HG03520 (cell line): ENCODE measurements at regions not wholly inside any gene's neighbourhood (a gene's known extent, or its start where the extent isn't known, plus 50 kb on each side); places are given as distances from the start of the nearest gene placed in this dataset.

Experiments used
- ATAC-seq: cut with Tn5 transposase; IDR thresholded peaks from one replicate; pipeline ENCODE4 v1.9.1; 2021; ENCODE audit warnings: mild to moderate bottlenecking, moderate library complexity; ENCODE audit not compliant: unreplicated experiment

DNA sequence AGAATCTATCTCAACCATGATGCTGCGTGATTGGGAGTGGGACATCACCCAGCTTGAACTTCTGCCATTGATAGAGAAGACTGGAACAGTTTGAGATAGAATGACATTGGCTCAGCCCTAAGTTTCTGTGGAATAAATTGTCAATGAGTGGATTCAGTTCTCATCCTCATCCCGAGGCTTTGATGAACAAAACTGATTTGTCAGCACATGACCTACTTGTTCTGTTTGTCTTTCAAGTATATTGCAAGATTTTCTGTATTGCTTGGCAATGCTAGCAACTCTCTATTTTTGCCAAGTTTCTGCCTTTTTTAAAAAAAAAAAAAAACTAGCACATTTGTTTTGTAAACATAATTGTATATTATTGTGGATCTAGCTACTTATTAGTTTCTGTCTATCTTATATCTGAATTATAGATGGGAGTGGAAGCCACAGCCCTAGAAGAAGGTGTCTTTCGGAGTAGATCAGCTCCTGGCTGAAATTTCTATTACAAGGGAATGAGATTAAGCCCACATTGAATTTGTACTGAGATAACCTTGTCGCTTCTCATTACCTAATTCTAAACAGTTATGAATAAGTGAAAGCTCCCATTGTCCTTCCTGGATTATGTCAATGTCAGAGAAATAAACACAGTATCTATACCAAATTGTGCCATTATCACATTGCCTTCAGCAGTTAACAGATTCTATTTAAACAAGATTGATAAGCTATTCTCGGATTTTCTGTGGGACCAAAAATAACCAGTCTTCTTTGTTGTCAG, 166.1 kb downstream of the TNFSF13B start:
- no peak for ATAC-seq

GRCh38 chr13:108437496-108437895, 168.0 kb downstream of the TNFSF13B start:
- no peak for ATAC-seq

DNA sequence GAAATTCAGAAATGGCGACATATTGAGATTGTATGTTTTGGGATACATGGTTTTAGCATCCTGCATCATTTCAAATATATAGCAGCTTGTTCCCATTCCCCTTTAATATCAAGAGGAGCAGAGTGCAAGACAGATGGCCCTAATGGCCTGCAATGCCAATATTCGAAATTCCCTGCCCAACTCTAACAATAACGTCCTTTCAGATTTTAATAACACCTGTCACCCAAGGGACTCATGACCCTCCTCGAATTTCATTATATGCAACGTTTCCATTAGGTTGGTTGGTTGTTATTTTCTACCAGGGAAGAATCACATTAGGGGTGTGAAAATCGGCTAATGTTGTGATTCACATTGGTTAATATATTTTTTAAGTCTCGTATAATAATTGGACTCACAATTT, 170.0 kb downstream of the TNFSF13B start:
- ATAC-seq: no peak

DNA sequence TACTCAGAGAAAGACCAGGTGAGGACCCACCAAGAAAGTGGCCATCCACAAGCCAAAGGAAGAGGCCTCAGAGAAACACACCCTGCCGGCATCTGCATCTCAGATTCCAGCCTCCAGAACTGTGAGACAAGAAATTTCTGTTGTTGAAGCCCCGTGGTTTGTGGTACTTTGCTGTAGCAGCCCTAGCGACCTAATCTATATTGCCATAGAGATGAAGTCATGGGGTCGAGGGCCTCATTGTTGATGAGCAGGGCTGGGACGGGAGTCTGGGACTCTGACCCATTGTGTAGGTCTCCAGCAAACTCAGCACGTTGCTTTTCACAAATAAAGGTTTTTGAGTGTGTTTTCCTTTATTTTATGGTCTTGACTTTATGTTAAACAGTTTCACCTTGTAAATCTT, 174.9 kb downstream of the TNFSF13B start:
- no peak for ATAC-seq

DNA sequence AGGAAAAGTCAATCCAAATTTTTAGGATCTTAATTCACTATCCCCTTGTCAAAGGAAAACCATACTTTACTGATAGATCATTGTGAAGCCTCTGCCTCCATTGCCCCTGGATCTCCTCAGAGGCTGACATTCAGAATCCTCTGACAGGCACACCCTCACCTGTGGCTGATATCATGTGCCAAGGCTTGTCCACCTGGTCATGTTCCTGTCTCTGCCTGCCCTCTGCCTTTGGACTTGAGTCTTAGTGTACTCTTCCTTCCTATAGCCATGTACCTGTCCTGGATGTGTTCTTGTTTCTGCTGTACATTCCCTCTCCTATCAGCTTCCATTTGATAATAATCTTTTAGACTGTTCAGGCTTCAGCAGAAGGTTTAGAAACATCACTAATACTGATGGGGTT, 179.4 kb downstream of the TNFSF13B start:
- no peak for ATAC-seq

GRCh38 chr13:108451121-108451520, 178.3 kb upstream of the MYO16 start:
- no peak for ATAC-seq

GRCh38 chr13:108455320-108455719, 174.1 kb upstream of the MYO16 start:
- no peak for ATAC-seq

DNA sequence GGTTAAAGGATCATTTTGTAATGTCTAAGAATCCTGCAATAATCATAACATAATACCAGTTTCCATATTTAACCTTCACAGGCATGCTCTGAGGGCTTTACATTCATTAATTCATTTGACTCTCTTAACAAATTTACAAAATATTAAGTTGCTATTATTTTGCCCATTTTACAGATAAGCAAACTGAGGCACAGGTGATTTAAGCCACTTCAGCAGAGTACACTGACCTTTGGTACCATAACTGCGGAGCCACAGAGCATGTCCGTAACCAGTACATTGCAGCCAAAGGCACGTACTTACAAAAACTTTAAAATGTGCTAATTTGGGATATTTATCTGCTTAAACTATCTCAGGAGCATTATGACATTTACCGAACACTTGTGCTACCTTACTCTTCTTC, 169.4 kb upstream of the MYO16 start:
- ATAC-seq: no peak

DNA sequence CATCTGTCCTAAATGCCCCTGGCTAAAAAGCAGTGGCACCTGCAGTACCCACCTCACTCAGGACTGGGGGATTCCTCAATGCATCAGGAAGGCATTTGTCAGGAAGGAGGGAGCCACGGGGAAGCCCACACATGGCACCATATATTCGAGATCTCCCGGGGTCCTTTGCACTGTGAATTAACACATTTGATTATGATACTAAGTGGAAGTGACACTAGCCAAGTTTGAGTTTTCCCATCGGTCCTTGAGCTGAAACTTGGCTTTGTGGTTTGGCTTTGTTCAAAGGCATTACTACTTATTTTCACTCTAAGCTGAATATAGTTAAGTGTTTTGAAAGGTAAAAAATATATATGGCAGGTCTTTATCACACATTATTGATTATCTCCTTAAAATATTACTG, 168.7 kb upstream of the MYO16 start:
- ATAC-seq: no peak

- peak; percentile 81 for ATAC-seq
Observed at GRCh38 chr13:108463340-108463739, 166.1 kb upstream of the MYO16 start.

GRCh38 chr13:108470921-108471320, 158.5 kb upstream of the MYO16 start:
- ATAC-seq: no peak

GRCh38 chr13:108475181-108475580, 154.2 kb upstream of the MYO16 start:
- no peak for ATAC-seq

GRCh38 chr13:108477376-108477775, 152.0 kb upstream of the MYO16 start:
- ATAC-seq: no peak

DNA sequence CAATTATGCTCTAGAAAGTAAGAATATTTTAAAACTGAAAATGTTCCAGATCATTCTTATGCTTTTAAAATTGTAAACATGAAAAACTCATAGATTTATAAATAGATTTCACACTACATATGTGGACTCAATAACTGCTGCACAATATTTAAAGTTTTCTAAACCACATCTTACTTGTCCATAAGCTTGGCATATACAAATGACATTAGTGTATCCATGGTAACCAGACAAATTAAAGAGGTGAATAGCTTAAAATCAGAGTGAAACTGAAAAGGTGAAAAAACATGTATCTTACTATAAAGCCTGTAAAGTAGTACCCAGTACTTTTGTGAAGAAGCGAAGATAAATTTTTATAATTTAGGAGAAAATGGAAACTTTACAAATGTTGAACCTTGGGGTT, 151.2 kb upstream of the MYO16 start:
- no peak for ATAC-seq

DNA sequence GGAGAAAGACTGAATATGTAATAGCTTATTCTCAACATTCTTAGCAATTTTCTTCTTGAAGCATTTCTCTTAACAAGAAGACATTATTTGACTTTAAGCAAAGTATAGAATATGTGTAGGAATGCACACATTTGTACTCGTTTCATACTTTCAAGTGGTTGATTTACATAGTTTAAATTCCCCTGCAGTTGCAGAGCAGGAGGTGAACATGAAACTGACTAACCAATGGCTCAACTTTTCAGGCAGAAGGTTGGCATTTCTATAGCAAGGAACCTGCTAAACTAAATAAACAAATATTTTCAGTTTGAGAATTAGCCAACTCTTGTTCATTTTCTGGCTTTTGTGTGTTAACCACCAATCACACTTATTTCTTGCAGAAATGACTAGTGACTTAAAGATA, 145.4 kb upstream of the MYO16 start:
- ATAC-seq: no peak

DNA sequence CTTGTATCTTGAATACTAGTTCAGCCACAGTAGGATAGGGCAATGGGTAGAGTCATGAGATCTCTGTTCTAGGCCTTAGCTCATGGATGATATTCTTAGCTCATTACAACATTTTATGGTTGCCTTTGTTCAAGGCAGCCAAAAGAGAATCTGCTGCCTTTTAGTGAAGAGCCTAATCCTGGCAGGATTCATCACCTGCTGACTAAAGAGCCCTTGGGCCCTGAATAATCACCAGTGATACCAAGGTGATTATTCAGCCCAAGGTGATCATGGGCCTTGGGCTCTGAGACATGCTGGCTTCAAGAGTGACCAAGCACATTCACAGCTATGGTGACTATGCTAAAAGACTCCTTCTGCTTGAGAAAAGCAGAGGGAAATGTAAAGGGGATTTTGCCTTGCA, 143.3 kb upstream of the MYO16 start:
- ATAC-seq: no peak

- ATAC-seq: no peak
Observed at GRCh38 chr13:108494991-108495645, 134.3 kb upstream of the MYO16 start.

- no peak for ATAC-seq
Observed at GRCh38 chr13:108495646-108496361, 133.6 kb upstream of the MYO16 start.

DNA sequence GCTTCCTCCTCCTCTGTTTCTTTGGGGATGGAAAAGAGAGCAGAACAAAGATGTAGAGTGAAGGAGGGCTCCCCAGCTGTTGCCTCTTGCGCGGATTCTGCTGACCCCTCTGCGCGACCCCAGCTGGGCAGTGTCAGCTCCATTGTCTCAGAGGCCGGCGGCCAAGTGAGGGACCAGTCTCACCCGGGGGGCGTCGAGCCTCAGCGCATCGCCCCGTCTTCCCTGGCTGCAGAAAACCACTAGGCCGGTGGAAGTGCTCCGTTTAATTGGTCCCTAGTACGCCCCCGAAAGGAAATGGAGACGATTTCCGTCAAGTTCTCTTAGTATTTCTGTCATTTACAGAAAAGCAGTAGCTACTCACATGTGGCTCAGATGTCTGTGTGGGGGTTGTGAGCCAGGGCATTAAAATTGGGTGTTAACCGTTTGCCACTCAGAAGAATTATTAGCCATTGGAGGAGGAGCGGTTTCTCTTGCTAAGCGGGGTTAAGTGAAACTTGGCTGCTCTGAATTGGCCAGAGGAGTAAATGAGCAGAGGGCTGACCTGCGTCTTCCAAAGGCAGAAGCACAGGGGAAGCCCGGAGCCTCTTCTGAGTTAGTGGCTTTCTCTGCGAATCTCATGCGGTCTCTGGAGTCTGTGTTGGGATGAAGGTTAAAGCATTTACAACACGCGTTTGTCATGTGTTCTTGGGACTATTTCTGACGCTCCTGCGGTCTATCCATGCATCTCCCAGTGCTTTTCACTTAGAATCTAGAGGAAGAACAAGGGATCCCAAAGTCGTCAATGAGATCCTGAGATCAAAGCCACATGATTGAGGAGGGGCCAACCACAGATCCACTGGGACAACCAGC, 132.8 kb upstream of the MYO16 start:
- ATAC-seq: no peak

DNA sequence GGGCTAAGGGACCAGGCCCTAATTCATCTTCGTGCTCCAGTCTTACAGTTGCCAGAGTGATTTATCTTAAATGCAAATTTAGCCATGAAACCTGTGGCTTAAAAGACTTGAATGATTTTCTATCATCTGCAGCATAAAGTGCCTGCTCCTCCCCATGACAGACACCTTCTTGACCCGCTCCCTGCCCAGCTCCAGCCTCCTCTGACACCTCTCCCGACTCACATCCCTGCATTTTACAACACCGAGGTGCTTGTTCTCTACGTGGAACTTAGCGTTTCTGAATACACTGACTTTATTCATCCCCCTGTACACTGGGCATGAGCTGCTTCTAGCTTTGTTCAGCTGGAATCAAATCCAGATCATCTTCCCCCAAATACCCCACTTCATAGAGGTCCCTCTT, 128.7 kb upstream of the MYO16 start:
- no peak for ATAC-seq

DNA sequence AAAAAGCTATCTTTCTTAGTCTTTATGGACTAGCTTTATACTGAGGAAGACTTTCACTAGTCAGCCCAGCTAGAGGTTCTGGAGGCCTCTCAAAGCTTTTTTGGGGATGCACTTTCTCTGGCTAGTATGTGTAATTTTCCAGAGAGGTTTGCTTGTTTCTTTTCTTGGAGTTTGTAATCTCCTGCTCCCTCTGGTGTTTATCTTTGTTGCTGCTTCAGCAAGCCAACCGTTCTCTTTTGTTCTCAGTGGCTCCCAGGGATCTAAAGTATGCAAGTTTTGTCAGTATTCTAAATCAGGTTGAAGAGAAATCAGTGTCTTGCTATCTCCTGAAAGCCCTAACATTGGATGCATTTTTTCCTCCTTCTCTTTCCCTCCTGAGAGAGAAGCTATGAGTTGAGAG, 121.1 kb upstream of the MYO16 start:
- ATAC-seq: no peak
